ENCODE measurements at regions not wholly inside any gene's neighbourhood (a gene's known extent, or its start where the extent isn't known, plus 50 kb on each side); places are given as distances from the start of the nearest gene placed in this dataset.

DNA sequence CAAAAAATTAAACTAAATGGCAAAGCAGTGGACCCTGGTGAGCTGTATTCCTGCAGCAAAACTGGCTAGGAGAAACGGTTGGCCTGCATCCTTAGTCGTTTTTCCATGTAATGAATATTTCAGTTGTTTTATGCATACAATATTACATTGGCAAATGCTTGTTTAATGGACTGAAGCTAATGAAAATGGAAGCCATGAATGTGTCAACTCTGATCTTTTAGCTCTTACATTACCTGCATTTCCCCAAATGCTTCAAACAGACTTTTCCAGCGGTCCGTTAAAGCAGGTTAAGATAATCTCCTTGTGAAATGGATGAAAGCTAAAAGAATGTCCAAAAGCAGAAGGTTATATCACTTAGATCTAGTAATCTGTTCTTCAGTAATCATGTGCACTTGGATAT is 686.3 kb upstream of the SETBP1 start:
- Histone ChIP-seq H3K27ac (ENCODE audit: low read depth, low read length) (no peak overlapping the region), H4K20me1 (ENCODE audit: insufficient read depth, low read length) (no peaks in the 10 kb centered on the region), H3K79me2 (ENCODE audit: insufficient read depth, low read length) (no peaks in the 10 kb centered on the region), H3K4me1 (ENCODE audit: insufficient read depth, low read length) (no peaks in the 10 kb centered on the region), H3K4me2 (ENCODE audit: low read length) (no peak overlapping the region), H3K4me3 (ENCODE audit: insufficient read depth, low read depth, low read length) (no peak overlapping the region), H3K36me3 (ENCODE audit: insufficient read depth, low read length) (no peaks in the 10 kb centered on the region), H3K9ac (ENCODE audit: low read length) (no peak overlapping the region), H3K9me3 (ENCODE audit: insufficient read depth, low read depth, low read length) (no peaks in the 10 kb centered on the region), H2AFZ (ENCODE audit: low read depth, low read length) (no peak overlapping the region), H3K27me3 (ENCODE audit: insufficient read depth, low read length) (no peaks in the 10 kb centered on the region)
- Mint-ChIP-seq H3K9me3 (ENCODE audit: unreplicated experiment) (no peaks in the 10 kb centered on the region), H3K4me3 (ENCODE audit: unreplicated experiment) (no peak overlapping the region), H3K27me3 (ENCODE audit: low read depth, unreplicated experiment) (no peaks in the 10 kb centered on the region), H3K27ac (ENCODE audit: unreplicated experiment) (no peak overlapping the region), H3K4me1 (ENCODE audit: low read depth, unreplicated experiment) (no peaks in the 10 kb centered on the region), H3K36me3 (ENCODE audit: low read depth, unreplicated experiment) (no peaks in the 10 kb centered on the region)
- TF ChIP-seq, protein P1, sequence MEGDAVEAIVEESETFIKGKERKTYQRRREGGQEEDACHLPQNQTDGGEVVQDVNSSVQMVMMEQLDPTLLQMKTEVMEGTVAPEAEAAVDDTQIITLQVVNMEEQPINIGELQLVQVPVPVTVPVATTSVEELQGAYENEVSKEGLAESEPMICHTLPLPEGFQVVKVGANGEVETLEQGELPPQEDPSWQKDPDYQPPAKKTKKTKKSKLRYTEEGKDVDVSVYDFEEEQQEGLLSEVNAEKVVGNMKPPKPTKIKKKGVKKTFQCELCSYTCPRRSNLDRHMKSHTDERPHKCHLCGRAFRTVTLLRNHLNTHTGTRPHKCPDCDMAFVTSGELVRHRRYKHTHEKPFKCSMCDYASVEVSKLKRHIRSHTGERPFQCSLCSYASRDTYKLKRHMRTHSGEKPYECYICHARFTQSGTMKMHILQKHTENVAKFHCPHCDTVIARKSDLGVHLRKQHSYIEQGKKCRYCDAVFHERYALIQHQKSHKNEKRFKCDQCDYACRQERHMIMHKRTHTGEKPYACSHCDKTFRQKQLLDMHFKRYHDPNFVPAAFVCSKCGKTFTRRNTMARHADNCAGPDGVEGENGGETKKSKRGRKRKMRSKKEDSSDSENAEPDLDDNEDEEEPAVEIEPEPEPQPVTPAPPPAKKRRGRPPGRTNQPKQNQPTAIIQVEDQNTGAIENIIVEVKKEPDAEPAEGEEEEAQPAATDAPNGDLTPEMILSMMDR (IDR thresholded peaks at IDR 0.05; ENCODE audit: insufficient read depth, low read depth, low read length): no peak
- no peak for TF ChIP-seq EZH2 (IDR thresholded peaks at IDR 0.05; ENCODE audit: insufficient read depth, low read length)
- FAIRE-seq: no peak
- no peak for DNase-seq (ENCODE audit: low read depth)

DNA sequence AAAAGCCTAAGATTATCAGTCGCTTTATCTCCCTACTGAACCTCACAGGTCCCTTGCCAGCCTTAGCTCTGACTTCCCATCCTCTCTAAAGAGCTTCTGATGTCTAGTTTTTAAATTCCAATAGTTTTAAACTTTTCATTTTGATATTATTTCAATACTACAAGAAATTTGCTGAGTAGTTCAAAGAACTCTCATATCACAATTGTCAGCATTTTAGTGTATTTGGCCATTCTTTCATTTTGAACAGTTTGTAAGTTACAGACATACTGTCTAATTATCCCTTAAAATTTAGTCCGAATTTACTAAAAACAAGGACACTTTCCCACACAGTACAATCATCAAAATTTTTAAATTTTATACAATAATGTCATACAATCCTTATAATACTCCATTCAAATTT is 666.8 kb upstream of the SETBP1 start:
- no peaks in the 10 kb centered on the region for H3K36me3 Mint-ChIP-seq (ENCODE audit: low read depth, unreplicated experiment)

DNA sequence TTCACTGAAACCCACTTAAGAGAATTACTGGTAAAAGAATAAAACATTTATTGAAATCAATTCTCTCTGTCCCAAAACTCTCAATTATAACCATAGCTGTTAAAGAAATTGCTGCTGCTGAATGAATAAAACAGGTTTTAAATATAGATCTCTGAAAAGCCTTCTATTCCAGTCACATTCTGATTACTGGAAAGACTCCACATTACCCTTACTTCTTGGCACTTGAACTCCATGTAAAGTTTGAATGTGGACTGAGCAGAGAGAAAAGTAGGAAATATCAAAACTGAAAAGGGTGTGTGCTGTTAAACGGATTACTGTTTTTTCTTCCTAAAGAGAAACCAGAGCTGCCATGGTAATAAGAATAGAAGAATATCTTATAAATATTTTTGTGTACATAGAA is 655.3 kb upstream of the SETBP1 start:
- no peak for DNase-seq (ENCODE audit: low read depth)
- Histone ChIP-seq H3K9me3 (ENCODE audit: insufficient read depth, low read depth, low read length) (no peaks in the 10 kb centered on the region), H4K20me1 (ENCODE audit: insufficient read depth, low read length) (no peaks in the 10 kb centered on the region), H3K4me3 (ENCODE audit: insufficient read depth, low read depth, low read length) (no peak overlapping the region), H3K27me3 (ENCODE audit: insufficient read depth, low read length) (no peaks in the 10 kb centered on the region), H3K4me1 (ENCODE audit: insufficient read depth, low read length) (no peaks in the 10 kb centered on the region), H3K4me2 (ENCODE audit: low read length) (no peak overlapping the region), H3K9ac (ENCODE audit: low read length) (no peak overlapping the region), H3K27ac (ENCODE audit: low read depth, low read length) (no peak overlapping the region), H3K79me2 (ENCODE audit: insufficient read depth, low read length) (no peaks in the 10 kb centered on the region), H2AFZ (ENCODE audit: low read depth, low read length) (no peak overlapping the region), H3K36me3 (ENCODE audit: insufficient read depth, low read length) (no peaks in the 10 kb centered on the region)
- no peak for FAIRE-seq
- no peak for TF ChIP-seq EZH2 (IDR thresholded peaks at IDR 0.05; ENCODE audit: insufficient read depth, low read length)
- TF ChIP-seq, protein P1 (IDR thresholded peaks at IDR 0.05; ENCODE audit: insufficient read depth, low read depth, low read length): no peak
- peaks cover 2% of the 10 kb centered on the region for H3K4me1 Mint-ChIP-seq (ENCODE audit: low read depth, unreplicated experiment)
- no peaks in the 10 kb centered on the region for H3K27me3 Mint-ChIP-seq (ENCODE audit: low read depth, unreplicated experiment)
- no peak overlapping the region for H3K27ac Mint-ChIP-seq (ENCODE audit: unreplicated experiment)
- H3K9me3 Mint-ChIP-seq (ENCODE audit: unreplicated experiment): peaks cover 7% of the 10 kb centered on the region
- H3K36me3 Mint-ChIP-seq (ENCODE audit: low read depth, unreplicated experiment): no peaks in the 10 kb centered on the region
- no peak overlapping the region for H3K4me3 Mint-ChIP-seq (ENCODE audit: unreplicated experiment)

More for the DNA sequence above, 666.8 kb upstream of the SETBP1 start:
- FAIRE-seq (no peak), DNase-seq (ENCODE audit: low read depth) (no peak)
- no peak overlapping the region for H3K27ac ChIP-seq (ENCODE audit: low read depth, low read length)
- H3K36me3 ChIP-seq (ENCODE audit: insufficient read depth, low read length): no peaks in the 10 kb centered on the region
- H3K9me3 ChIP-seq (ENCODE audit: insufficient read depth, low read depth, low read length): no peaks in the 10 kb centered on the region
- TF ChIP-seq EZH2 (IDR thresholded peaks at IDR 0.05; ENCODE audit: insufficient read depth, low read length): no peak
- TF ChIP-seq, protein P1 (IDR thresholded peaks at IDR 0.05; ENCODE audit: insufficient read depth, low read depth, low read length): no peak
- no peak overlapping the region for H3K4me3 Mint-ChIP-seq (ENCODE audit: unreplicated experiment)
- no peaks in the 10 kb centered on the region for H4K20me1 ChIP-seq (ENCODE audit: insufficient read depth, low read length)
- no peaks in the 10 kb centered on the region for H3K79me2 ChIP-seq (ENCODE audit: insufficient read depth, low read length)
- H3K4me1 ChIP-seq (ENCODE audit: insufficient read depth, low read length): no peaks in the 10 kb centered on the region
- H3K9me3 Mint-ChIP-seq (ENCODE audit: unreplicated experiment): no peaks in the 10 kb centered on the region
- no peaks in the 10 kb centered on the region for H3K27me3 Mint-ChIP-seq (ENCODE audit: low read depth, unreplicated experiment)
- no peaks in the 10 kb centered on the region for H3K27me3 ChIP-seq (ENCODE audit: insufficient read depth, low read length)
- no peak overlapping the region for H3K9ac ChIP-seq (ENCODE audit: low read length)
- no peak overlapping the region for H2AFZ ChIP-seq (ENCODE audit: low read depth, low read length)
- no peak overlapping the region for H3K4me3 ChIP-seq (ENCODE audit: insufficient read depth, low read depth, low read length)
- no peak overlapping the region for H3K4me2 ChIP-seq (ENCODE audit: low read length)
- no peaks in the 10 kb centered on the region for H3K4me1 Mint-ChIP-seq (ENCODE audit: low read depth, unreplicated experiment)
- no peak overlapping the region for H3K27ac Mint-ChIP-seq (ENCODE audit: unreplicated experiment)
